ENCODE measurements at regions not wholly inside any gene's neighbourhood (a gene's known extent, or its start where the extent isn't known, plus 50 kb on each side); places are given as distances from the start of the nearest gene placed in this dataset.

GRCh38 chr4:3700223-3700622 lies 66.0 kb upstream of the ADRA2C start:
- intact Hi-C loops (cut with micrococcal nuclease; ENCODE audit: unreplicated experiment), result no loop called here
- Histone ChIP-seq H3K4me1 (no peaks in the 10 kb centered on the region), H3K4me3 (ENCODE audit: low read depth, low read length) (no peak overlapping the region), H3K27me3 (replicated peaks; ENCODE audit: control insufficient read depth, insufficient read depth, low read length) (no peaks in the 10 kb centered on the region), H3K9me3 (peaks cover 6% of the 10 kb centered on the region; the same call in 1 of the 2 replicates), H3K36me3 (ENCODE audit: control insufficient read depth, insufficient read depth, low read length) (no peaks in the 10 kb centered on the region)
- no peak overlapping the region for H3K27ac Mint-ChIP-seq (ENCODE audit: unreplicated experiment)
- no peaks in the 10 kb centered on the region for H3K4me1 Mint-ChIP-seq (ENCODE audit: low read depth, unreplicated experiment)
- ChIA-PET CTCF (no interaction called here), POLR2A (interaction anchor here (0.6 kb wide), 1 partner anchor 907 kb away, joined by 4 read pairs; the partner anchor contains the start of gene SH3BP2)
- peaks cover 3% of the 10 kb centered on the region for H3K27me3 Mint-ChIP-seq (ENCODE audit: insufficient read depth, unreplicated experiment)
- no peak for TF ChIP-seq CTCF (IDR thresholded peaks at IDR 0.05; ENCODE audit: insufficient read depth in 1 of 2, low read depth in 1 of 2, low read length in 1 of 2, severe bottlenecking in 1 of 2, unreplicated experiment in 1 of 2)
- H3K36me3 Mint-ChIP-seq (ENCODE audit: insufficient read depth, unreplicated experiment), result no peaks in the 10 kb centered on the region
- no TSS peak for BruUV-seq (replicated peaks)
- no peaks in the 10 kb centered on the region for H3K9me3 Mint-ChIP-seq (ENCODE audit: unreplicated experiment)
- DNase-seq, result no peak
- no peak overlapping the region for H3K4me3 Mint-ChIP-seq (ENCODE audit: unreplicated experiment)

- Mint-ChIP-seq H3K27ac (ENCODE audit: unreplicated experiment) (no peak overlapping the region), H3K36me3 (ENCODE audit: insufficient read depth, unreplicated experiment) (no peaks in the 10 kb centered on the region), H3K4me3 (ENCODE audit: unreplicated experiment) (no peak overlapping the region), H3K9me3 (ENCODE audit: unreplicated experiment) (no peaks in the 10 kb centered on the region), H3K27me3 (ENCODE audit: insufficient read depth, unreplicated experiment) (peaks cover 8% of the 10 kb centered on the region), H3K4me1 (ENCODE audit: low read depth, unreplicated experiment) (no peaks in the 10 kb centered on the region)
- H3K27me3 ChIP-seq (replicated peaks; ENCODE audit: control insufficient read depth, insufficient read depth, low read length), result no peaks in the 10 kb centered on the region
- DNase-seq, result no peak
- H3K4me3 ChIP-seq (ENCODE audit: low read depth, low read length), result no peak overlapping the region
- BruUV-seq (replicated peaks), result no TSS peak
- ChIA-PET CTCF (no interaction called here), POLR2A (no interaction called here)
- no peaks in the 10 kb centered on the region for H3K36me3 ChIP-seq (ENCODE audit: control insufficient read depth, insufficient read depth, low read length)
- peaks cover 7% of the 10 kb centered on the region; the same call in 1 of the 2 replicates for H3K9me3 ChIP-seq
- no peaks in the 10 kb centered on the region for H3K4me1 ChIP-seq
- TF ChIP-seq CTCF (IDR thresholded peaks at IDR 0.05; ENCODE audit: insufficient read depth in 1 of 2, low read depth in 1 of 2, low read length in 1 of 2, severe bottlenecking in 1 of 2, unreplicated experiment in 1 of 2), result no peak
- intact Hi-C loops (cut with micrococcal nuclease; ENCODE audit: unreplicated experiment), result no loop called here
These were observed 66.5 kb upstream of the ADRA2C start for GRCh38 chr4:3699678-3700077.

- no peaks in the 10 kb centered on the region for H3K4me1 ChIP-seq
- Mint-ChIP-seq H3K9me3 (ENCODE audit: unreplicated experiment) (no peaks in the 10 kb centered on the region), H3K36me3 (ENCODE audit: insufficient read depth, unreplicated experiment) (no peaks in the 10 kb centered on the region), H3K4me1 (ENCODE audit: low read depth, unreplicated experiment) (no peaks in the 10 kb centered on the region), H3K27ac (ENCODE audit: unreplicated experiment) (no peak overlapping the region), H3K4me3 (ENCODE audit: unreplicated experiment) (no peak overlapping the region), H3K27me3 (ENCODE audit: insufficient read depth, unreplicated experiment) (peaks cover 8% of the 10 kb centered on the region)
- DNase-seq, result no peak
- no peaks in the 10 kb centered on the region for H3K27me3 ChIP-seq (replicated peaks; ENCODE audit: control insufficient read depth, insufficient read depth, low read length)
- no peak overlapping the region for H3K4me3 ChIP-seq (ENCODE audit: low read depth, low read length)
- intact Hi-C loops (cut with micrococcal nuclease; ENCODE audit: unreplicated experiment), result no loop called here
- no peaks in the 10 kb centered on the region for H3K36me3 ChIP-seq (ENCODE audit: control insufficient read depth, insufficient read depth, low read length)
- ChIA-PET POLR2A (no interaction called here), CTCF (no interaction called here)
- no TSS peak for BruUV-seq (replicated peaks)
- TF ChIP-seq CTCF (IDR thresholded peaks at IDR 0.05; ENCODE audit: insufficient read depth in 1 of 2, low read depth in 1 of 2, low read length in 1 of 2, severe bottlenecking in 1 of 2, unreplicated experiment in 1 of 2), result no peak
- H3K9me3 ChIP-seq, result peaks cover 7% of the 10 kb centered on the region; the same call in 1 of the 2 replicates
These were observed 66.9 kb upstream of the ADRA2C start for GRCh38 chr4:3699261-3699660.
